Gastrocnemius medialis (tissue), 4 donors: ENCODE measurements at regions not wholly inside any gene's neighbourhood (a gene's known extent, or its start where the extent isn't known, plus 50 kb on each side); places are given as distances from the start of the nearest gene placed in this dataset.
"Not testable (repeated sequence)": the region's sequence is repeated elsewhere in the genome, so short reads cannot be mapped to it uniquely, and the experiment has no call there.

ENCODE experiments used
- CTCF ChIP-seq, 5 experiments: fragments of 450-650 bp in 3 of 5; fragments of 200-600 bp in 2 of 5; sonication (generic) in 2 of 5; IDR thresholded peaks in 4 of 5; conservative IDR thresholded peaks in 1 of 5; 1 replicate in 4 of 5; 2 replicates in 1 of 5; pipeline ENCODE4 v1.5.1; 2016 to 2019; ENCODE audit warnings: antibody characterized with exemption in 5 of 5, mild to moderate bottlenecking in 3 of 5, moderate library complexity in 3 of 5
- POLR2A ChIP-seq, 2 donors: fragments of 450-650 bp; IDR thresholded peaks; one replicate each; pipeline ENCODE4 v1.6.1; 2017; ENCODE audit warnings: antibody characterized with exemption in 2 of 2, mild to moderate bottlenecking in 2 of 2, moderate library complexity in 2 of 2

GRCh38 chr20:48490341-48490740 is 337.5 kb downstream of the PREX1 start:
- TF ChIP-seq POLR2A (IDR thresholded peaks at IDR 0.05); CTCF (IDR thresholded peaks at IDR 0.05 in 4 of 5, conservative IDR thresholded peaks at IDR 0.05 in 1 of 5): not testable (repeated sequence)
